ENCODE measurements at regions not wholly inside any gene's neighbourhood (a gene's known extent, or its start where the extent isn't known, plus 50 kb on each side); places are given as distances from the start of the nearest gene placed in this dataset.

GRCh38 chr22:48337957-48338792, 1489.5 kb downstream of the BRD1 start:
- no peak for DNase-seq (ENCODE audit: low read depth)

GRCh38 chr22:48336339-48337060, 1491.2 kb downstream of the BRD1 start:
- DNase-seq (ENCODE audit: low read depth): no peak

- no peak for DNase-seq (ENCODE audit: low read depth)
These were observed 1492.1 kb downstream of the BRD1 start for GRCh38 chr22:48335442-48336139.

DNA sequence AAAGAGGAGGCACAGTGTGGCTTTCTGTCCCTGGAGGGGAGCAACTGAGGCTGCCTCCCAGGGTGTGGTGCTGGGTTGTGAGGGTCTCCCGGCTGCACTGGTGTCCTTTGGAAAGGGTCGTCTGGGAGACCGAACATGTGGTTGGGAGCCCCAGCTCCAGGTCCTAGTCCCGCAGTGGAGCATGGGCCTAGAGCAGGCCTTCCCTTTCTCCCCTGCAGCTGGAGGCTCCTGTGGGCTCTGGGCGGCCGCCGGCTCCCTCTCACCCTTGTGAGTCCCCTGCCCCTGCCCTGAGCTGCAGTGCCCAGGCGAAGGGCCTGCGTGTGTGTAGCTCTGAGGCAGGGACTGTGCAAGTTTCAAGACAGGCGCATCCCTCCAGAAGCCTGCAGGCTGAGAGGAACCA, 1492.7 kb downstream of the BRD1 start:
- DNase-seq (ENCODE audit: low read depth): no peak

- no peak for DNase-seq (ENCODE audit: low read depth)
These were observed 1493.6 kb downstream of the BRD1 start for GRCh38 chr22:48333816-48334735.

GRCh38 chr22:48333323-48333763, 1494.3 kb downstream of the BRD1 start:
- DNase-seq (ENCODE audit: low read depth): no peak

- no peak for DNase-seq (ENCODE audit: low read depth)
These were observed 1495.0 kb downstream of the BRD1 start for GRCh38 chr22:48332438-48333322.

- DNase-seq (ENCODE audit: low read depth): no peak
These were observed 1495.9 kb downstream of the BRD1 start for GRCh38 chr22:48331691-48332220.

GRCh38 chr22:48331266-48331665, 1496.4 kb downstream of the BRD1 start:
- DNase-seq (ENCODE audit: low read depth): no peak

DNA sequence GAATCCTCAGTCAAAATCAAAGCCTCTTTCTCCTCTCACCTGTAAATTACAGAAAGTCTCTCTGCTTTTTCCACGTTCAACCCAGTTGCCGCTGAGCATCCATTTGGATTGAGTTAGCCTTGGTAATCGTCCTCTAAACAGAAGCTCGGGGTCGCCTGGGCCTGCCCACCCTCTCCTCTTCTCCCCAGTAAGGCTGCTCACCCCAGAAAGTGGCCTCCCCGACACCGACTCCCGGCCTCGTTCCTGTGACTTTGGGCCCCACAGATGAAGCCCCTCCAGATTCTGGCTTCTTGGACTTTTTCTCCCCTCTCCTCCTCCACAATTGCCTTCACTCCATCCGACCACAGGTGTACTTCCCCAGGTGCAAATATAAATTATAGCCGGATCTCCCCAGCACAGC, 1500.0 kb downstream of the BRD1 start:
- DNase-seq (ENCODE audit: low read depth): no peak

DNA sequence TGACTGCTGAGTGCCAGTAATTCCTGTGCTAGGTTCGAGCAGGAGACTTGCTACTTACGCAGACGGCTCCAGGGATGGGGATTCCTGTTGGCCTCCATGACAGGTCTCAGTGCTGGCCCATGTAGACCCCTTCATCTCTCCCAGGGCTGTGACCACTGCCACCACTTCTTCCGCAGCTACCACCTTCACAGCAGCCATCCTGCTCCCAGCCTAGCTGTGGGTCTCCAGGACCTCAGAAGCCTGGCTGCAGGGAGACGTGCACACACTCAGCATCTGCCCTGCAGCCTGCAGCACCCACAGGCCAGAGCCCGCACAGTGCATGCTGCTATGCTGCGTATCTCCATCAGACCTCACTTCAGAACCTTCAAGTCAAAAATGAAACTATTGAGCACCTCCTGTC, 1503.9 kb downstream of the BRD1 start:
- no peak for DNase-seq (ENCODE audit: low read depth)

GRCh38 chr22:48322907-48323306, 1504.8 kb downstream of the BRD1 start:
- DNase-seq (ENCODE audit: low read depth): no peak

DNA sequence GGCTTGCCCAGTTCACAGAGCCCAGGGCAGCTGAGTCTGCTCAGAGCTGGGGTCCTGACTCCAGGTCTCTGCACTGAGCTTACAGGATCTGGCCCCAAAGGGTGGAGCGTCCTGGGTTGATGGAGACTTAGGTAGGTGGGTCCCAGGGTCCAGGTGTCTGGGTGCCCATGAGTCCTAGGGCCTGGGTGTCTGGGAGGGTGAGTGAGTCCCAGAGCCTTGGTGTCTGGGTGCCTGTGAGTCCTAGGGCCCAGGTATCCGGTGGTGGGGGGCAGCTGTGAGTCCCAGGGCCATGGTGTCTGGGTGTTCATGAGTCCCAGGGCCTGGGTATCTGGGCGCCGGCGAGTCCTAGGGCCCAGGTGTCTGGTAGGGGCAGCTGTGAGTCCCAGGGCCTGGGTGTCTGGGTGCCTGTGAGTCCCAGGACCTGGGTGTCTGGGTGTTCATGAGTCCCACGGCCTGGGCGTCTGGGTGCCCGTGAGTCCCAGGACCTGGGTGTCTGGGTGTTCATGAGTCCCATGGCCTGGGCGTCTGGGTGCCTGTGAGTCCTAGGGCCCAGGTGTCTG, 1505.6 kb downstream of the BRD1 start:
- no peak for DNase-seq (ENCODE audit: low read depth)

DNA sequence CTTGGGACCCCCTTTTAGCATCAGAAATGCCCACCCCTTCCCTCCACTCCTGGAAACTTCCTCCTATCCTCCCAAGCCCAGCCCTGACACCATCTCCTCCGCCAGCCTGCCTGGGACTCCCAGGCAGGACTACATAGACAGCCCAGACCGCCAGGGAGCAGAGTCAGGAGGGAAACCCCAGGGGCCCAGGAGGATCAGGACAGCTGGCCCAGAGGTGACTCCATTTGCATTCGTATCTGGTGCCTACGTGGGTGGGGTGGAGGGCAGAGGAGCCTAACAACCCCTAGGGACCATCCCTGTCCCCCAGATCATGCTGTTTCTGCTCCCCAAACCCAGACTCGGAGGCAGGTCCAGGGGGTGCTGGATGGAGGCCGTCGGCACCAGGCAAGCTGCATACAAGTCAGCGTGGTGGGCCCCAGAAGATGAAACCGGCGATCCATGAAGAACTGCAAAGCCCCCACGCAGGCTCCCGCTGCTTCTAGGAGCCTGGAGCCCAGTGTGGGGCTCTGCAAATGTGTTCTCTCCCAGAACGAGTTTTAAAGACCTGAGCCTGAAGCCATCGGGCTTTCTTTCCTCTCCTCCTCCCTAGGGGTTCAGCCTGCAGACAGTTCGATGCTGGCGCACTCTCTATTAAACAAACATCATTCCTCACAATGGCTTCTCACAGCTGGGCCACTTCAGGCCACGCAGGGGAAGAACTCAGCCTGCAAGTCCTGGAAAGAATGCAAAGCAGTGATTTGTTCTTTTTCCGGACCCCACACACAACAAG, 1506.8 kb downstream of the BRD1 start:
- DNase-seq (ENCODE audit: low read depth): no peak

- no peak for DNase-seq (ENCODE audit: low read depth)
These were observed 1507.5 kb downstream of the BRD1 start for GRCh38 chr22:48320048-48320682.

DNA sequence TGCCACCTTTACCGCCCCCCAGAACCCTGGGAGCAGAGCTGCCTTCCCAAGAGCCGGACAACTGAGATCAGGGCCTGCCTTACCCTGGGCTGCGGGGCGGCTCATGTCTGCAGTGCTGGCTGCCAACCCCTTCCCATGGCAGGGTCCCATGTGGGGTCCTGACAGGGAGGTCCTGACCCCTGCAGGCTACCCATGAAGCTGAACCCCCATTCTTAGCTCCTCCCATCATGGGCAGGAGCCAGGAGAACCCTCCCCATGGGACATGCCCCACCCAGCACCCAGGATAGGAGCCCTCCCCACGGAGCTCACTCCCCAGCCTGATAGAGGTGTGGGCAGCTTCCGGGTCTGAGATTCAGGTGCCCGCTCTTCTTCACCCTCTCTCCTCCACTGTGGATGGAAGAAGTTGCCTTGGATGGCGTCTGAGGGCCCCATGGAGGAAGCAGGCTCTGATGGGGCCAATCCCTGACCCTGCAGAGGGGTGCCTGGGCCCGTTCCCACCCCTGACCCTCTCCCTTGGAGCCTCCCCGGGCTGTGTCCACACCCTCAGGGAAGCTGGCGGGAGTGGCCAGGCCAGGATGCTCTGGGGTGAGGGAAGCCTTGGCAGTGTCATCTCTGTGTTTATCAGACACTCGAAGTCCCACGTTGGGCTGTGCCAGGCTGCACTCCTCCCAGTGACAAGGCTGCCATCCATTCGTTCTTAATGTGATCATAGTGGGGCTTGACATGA, 1508.2 kb downstream of the BRD1 start:
- no peak for DNase-seq (ENCODE audit: low read depth)

DNA sequence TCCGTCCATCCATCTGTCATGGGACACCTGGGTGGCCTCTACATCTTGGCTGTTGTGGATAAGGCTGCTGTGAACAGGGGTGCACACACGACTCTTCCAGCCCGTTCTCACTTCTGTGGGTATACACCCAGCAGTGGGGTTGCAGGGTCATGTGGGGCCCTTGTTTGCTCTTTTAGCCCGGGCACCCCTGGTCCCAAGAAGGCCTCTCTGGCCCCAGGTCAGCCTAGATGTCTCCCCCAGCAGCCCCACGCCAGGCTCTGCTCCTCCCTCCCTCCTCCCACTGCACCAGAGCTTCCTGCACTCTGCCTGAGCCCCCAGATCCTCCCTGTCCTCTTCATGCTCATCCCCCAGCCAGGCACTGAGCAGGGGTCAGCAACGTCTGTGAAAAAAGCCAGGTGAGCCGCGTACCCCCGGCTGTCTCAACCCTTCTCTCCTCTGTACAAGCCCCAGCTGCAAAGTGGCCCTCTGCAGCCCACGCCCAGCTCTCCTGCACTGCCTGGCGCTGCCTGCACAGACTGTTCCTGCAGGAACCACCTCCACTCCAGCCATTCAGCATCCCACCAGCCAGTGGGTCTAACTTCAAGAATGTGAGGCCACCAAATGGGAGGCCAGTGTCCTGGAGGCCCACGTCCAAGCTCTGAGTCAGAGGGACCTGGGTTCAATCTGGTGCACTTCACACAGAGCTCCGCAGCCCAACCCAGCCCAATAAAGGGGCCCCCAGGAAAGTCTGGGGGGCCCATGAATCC, 1508.9 kb downstream of the BRD1 start:
- DNase-seq (ENCODE audit: low read depth): no peak
